CD4-positive, alpha-beta memory T cell (primary cell): ENCODE measurements at regions not wholly inside any gene's neighbourhood (a gene's known extent, or its start where the extent isn't known, plus 50 kb on each side); places are given as distances from the start of the nearest gene placed in this dataset.

ENCODE experiments used
- CTCF ChIA-PET: fragments of 350-600 bp; sonication (Branson Sonifier 250); formaldehyde crosslinking; loops from one replicate; lab custom pipeline; 2021; ENCODE audit warnings: inconsistent platforms; ENCODE audit not compliant: partially characterized antibody; lab: Charles Lee
- POLR2A ChIA-PET: fragments of 350-600 bp; sonication (Branson Sonifier 250); formaldehyde crosslinking; loops from one replicate; lab custom pipeline; 2021; ENCODE audit not compliant: partially characterized antibody; lab: Charles Lee
- DNase-seq, 5 donors: peaks; one replicate each; pipeline versions ENCODE4 v3.0.0 to v3.0.0-alpha.2; 2020 to 2022; ENCODE audit warnings: mixed read lengths in 1 of 5
- H3K27ac ChIP-seq: one replicate; pipeline ENCODE4 v1.7.0; 2013; ENCODE audit warnings: low read depth, low read length
- H3K27me3 ChIP-seq: 2 replicates; pipeline ENCODE4 v1.7.0; 2013; ENCODE audit warnings: mild to moderate bottlenecking, low read length, moderate library complexity; ENCODE audit not compliant: insufficient read depth
- H3K36me3 ChIP-seq: 2 replicates; pipeline ENCODE4 v1.7.0; 2013; ENCODE audit warnings: mild to moderate bottlenecking, low read length, moderate library complexity; ENCODE audit not compliant: insufficient read depth
- H3K4me1 ChIP-seq: 2 replicates; pipeline ENCODE4 v1.7.0; 2013; ENCODE audit warnings: mild to moderate bottlenecking, low read length, moderate library complexity; ENCODE audit not compliant: insufficient read depth
- H3K4me3 ChIP-seq, 2 donors: one replicate each; pipeline ENCODE4 v1.7.0; 2013; ENCODE audit warnings: low read length in 2 of 2, mild to moderate bottlenecking in 1 of 2
- H3K9me3 ChIP-seq, 2 donors: one replicate each; pipeline ENCODE4 v1.7.0; 2013; ENCODE audit warnings: low read length in 2 of 2, control low read depth in 1 of 2; ENCODE audit not compliant: control insufficient read depth in 1 of 2
- H3K27ac Mint-ChIP-seq, 7 donors: one replicate each; pipeline ENCODE4 v1.8.0; 2020 to 2021; ENCODE audit warnings: mixed read lengths in 7 of 7, mild to moderate bottlenecking in 6 of 7, inconsistent platforms in 3 of 7, moderate library complexity in 3 of 7
- H3K27me3 Mint-ChIP-seq, 2 donors: one replicate each; pipeline ENCODE4 v1.8.0; 2020 to 2021; ENCODE audit warnings: mixed read lengths in 2 of 2
- H3K36me3 Mint-ChIP-seq, 2 donors: one replicate each; pipeline ENCODE4 v1.8.0; 2020 to 2021; ENCODE audit warnings: mixed read lengths in 2 of 2, inconsistent platforms in 1 of 2, mild to moderate bottlenecking in 1 of 2
- H3K4me1 Mint-ChIP-seq, 4 donors: one replicate each; pipeline ENCODE4 v1.8.0; 2020 to 2021; ENCODE audit warnings: mixed read lengths in 4 of 4, mild to moderate bottlenecking in 1 of 4
- H3K4me3 Mint-ChIP-seq, 8 donors: one replicate each; pipeline ENCODE4 v1.8.0; 2020 to 2021; ENCODE audit warnings: mixed read lengths in 8 of 8, mild to moderate bottlenecking in 7 of 8, moderate library complexity in 6 of 8, inconsistent platforms in 3 of 8
- H3K9me3 Mint-ChIP-seq, 8 donors: one replicate each; pipeline ENCODE4 v1.8.0; 2020 to 2021; ENCODE audit warnings: mixed read lengths in 8 of 8, mild to moderate bottlenecking in 5 of 8, inconsistent platforms in 3 of 8, moderate library complexity in 1 of 8
- intact Hi-C: fragments of 100-400 bp; cut with micrococcal nuclease; formaldehyde crosslinking; loops from one replicate; pipeline ENCODE4 v1.15.1; 2023

- Histone ChIP-seq H3K36me3 (no peaks in the 10 kb centered on the region), H3K9me3 (no peaks in the 10 kb centered on the region), H3K27ac (no peak overlapping the region), H3K27me3 (no peaks in the 10 kb centered on the region), H3K4me1 (peaks cover 13% of the 10 kb centered on the region), H3K4me3 (no peak overlapping the region)
- no peaks in the 10 kb centered on the region for H3K27me3 Mint-ChIP-seq
- no peak overlapping the region for H3K4me3 Mint-ChIP-seq
- H3K36me3 Mint-ChIP-seq: no peaks in the 10 kb centered on the region
- H3K4me1 Mint-ChIP-seq: peaks cover 2 to 33% (median 19%) of the 10 kb centered on the region in 4 donors
- intact Hi-C loops: no loop called here
- H3K27ac Mint-ChIP-seq: no peak overlapping the region
- no peak for DNase-seq
- CTCF ChIA-PET: no interaction called here
- peaks cover 0 to 26% (median 4%) of the 10 kb centered on the region in 8 donors for H3K9me3 Mint-ChIP-seq
- POLR2A ChIA-PET: no interaction called here
Measured at GRCh38 chr4:164009435-164009834, 514.9 kb downstream of the TMA16 start.

- DNase-seq: no peak
- H3K4me1 ChIP-seq: peaks cover 13% of the 10 kb centered on the region
- intact Hi-C loops: loop anchor here (1.0 to 10.0 kb wide), 6 partner anchors 116 to 527 kb away; no protein-coding TSS in a partner anchor
- H3K36me3 Mint-ChIP-seq: no peaks in the 10 kb centered on the region
- peaks cover 0 to 3% of the 10 kb centered on the region in 2 donors for H3K27me3 Mint-ChIP-seq
- CTCF ChIA-PET: interaction anchor here (1.2 to 1.8 kb wide), 2 partner anchors 456 to 461 kb away, joined by 5 to 7 read pairs; no protein-coding TSS in a partner anchor
- peaks cover 0 to 29% (median 9%) of the 10 kb centered on the region in 8 donors for H3K9me3 Mint-ChIP-seq
- H3K4me3 ChIP-seq: no peak overlapping the region
- POLR2A ChIA-PET: no interaction called here
- no peaks in the 10 kb centered on the region for H3K36me3 ChIP-seq
- peaks cover 3 to 34% (median 19%) of the 10 kb centered on the region in 4 donors for H3K4me1 Mint-ChIP-seq
- H3K9me3 ChIP-seq: no peaks in the 10 kb centered on the region
- H3K27ac ChIP-seq: no peak overlapping the region
- no peak overlapping the region for H3K27ac Mint-ChIP-seq
- peak overlapping the region in 1 of 8 donors; percentile 40 for H3K4me3 Mint-ChIP-seq
- H3K27me3 ChIP-seq: no peaks in the 10 kb centered on the region
Measured at GRCh38 chr4:164011791-164012190, 517.3 kb downstream of the TMA16 start.

- Histone ChIP-seq H3K4me1 (peaks cover 13% of the 10 kb centered on the region), H3K27ac (no peak overlapping the region), H3K27me3 (no peaks in the 10 kb centered on the region), H3K4me3 (no peak overlapping the region), H3K36me3 (no peaks in the 10 kb centered on the region), H3K9me3 (no peaks in the 10 kb centered on the region)
- H3K36me3 Mint-ChIP-seq: no peaks in the 10 kb centered on the region
- no peak overlapping the region for H3K27ac Mint-ChIP-seq
- peak in 3 of 5 donors; percentile 9 to 24 (median 19) for DNase-seq
- peaks cover 0 to 29% (median 9%) of the 10 kb centered on the region in 8 donors for H3K9me3 Mint-ChIP-seq
- H3K4me1 Mint-ChIP-seq: peaks cover 3 to 34% (median 19%) of the 10 kb centered on the region in 4 donors
- H3K4me3 Mint-ChIP-seq: no peak overlapping the region
- intact Hi-C loops: loop anchor here (1.0 to 10.0 kb wide), 6 partner anchors 117 to 528 kb away; no protein-coding TSS in a partner anchor
- peaks cover 0 to 3% of the 10 kb centered on the region in 2 donors for H3K27me3 Mint-ChIP-seq
- POLR2A ChIA-PET: no interaction called here
- CTCF ChIA-PET: interaction anchor here (1.2 to 3.2 kb wide), 2 partner anchors 457 to 461 kb away, joined by 5 to 21 read pairs; no protein-coding TSS in a partner anchor
Measured at GRCh38 chr4:164012396-164013027, 518.0 kb downstream of the TMA16 start.

DNA sequence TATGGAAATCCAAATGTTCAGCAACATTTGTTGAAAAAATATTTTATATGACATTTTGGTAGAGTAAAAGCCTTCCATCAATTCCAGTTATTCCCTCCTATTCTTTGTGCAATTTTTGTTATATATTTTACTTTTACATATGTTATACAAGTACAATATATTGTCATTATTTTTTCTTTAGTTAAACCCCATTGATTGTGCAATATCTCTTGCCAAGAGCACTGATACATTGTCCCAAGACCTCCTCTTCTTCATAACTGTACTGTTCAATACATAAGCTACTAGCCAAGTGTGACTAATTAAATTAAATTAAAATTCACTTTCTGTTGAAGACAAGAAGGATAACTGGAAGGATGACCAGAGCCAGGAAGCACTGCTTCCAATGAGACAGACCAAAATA lies 527.5 kb downstream of the TMA16 start:
- H3K4me1 ChIP-seq: no peaks in the 10 kb centered on the region
- no peaks in the 10 kb centered on the region for H3K36me3 ChIP-seq
- no peak overlapping the region for H3K4me3 ChIP-seq
- Mint-ChIP-seq H3K4me3 (no peak overlapping the region), H3K27ac (no peak overlapping the region), H3K36me3 (no peaks in the 10 kb centered on the region), H3K27me3 (no peaks in the 10 kb centered on the region), H3K9me3 (peaks cover 2 to 26% (median 16%) of the 10 kb centered on the region in 8 donors), H3K4me1 (no peaks in the 10 kb centered on the region)
- H3K27me3 ChIP-seq: no peaks in the 10 kb centered on the region
- ChIA-PET CTCF (no interaction called here), POLR2A (no interaction called here)
- DNase-seq: no peak
- no peak overlapping the region for H3K27ac ChIP-seq
- peaks cover 0 to 5% of the 10 kb centered on the region in 2 donors for H3K9me3 ChIP-seq
- intact Hi-C loops: no loop called here

DNA sequence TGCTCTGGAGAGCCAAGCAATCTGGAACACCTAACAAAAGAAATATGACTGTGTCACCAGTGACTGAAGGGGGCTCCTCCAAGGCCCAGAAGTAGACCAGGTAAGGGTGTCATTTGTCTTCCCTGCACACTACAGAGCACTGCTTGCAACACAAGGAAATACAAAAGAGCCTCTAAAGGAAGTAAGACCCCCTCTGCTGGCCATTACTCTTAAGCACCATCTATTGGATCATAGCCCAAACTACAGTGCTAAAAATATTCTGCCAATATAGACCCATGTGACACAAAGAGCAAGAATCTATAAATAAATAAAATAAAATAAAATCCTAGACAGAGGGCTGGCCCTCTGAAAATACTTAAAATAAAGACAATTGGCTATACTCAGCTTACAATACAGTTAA lies 528.7 kb downstream of the TMA16 start:
- POLR2A ChIA-PET: no interaction called here
- Histone ChIP-seq H3K4me1 (no peaks in the 10 kb centered on the region), H3K27ac (no peak overlapping the region), H3K4me3 (no peak overlapping the region), H3K27me3 (no peaks in the 10 kb centered on the region), H3K9me3 (peaks cover 0 to 5% of the 10 kb centered on the region in 2 donors), H3K36me3 (no peaks in the 10 kb centered on the region)
- peaks cover 3 to 26% (median 17%) of the 10 kb centered on the region in 8 donors for H3K9me3 Mint-ChIP-seq
- no peaks in the 10 kb centered on the region for H3K27me3 Mint-ChIP-seq
- no peak overlapping the region for H3K27ac Mint-ChIP-seq
- DNase-seq: no peak
- no peaks in the 10 kb centered on the region for H3K4me1 Mint-ChIP-seq
- intact Hi-C loops: no loop called here
- H3K4me3 Mint-ChIP-seq: no peak overlapping the region
- H3K36me3 Mint-ChIP-seq: no peaks in the 10 kb centered on the region
- CTCF ChIA-PET: no interaction called here

- H3K36me3 Mint-ChIP-seq: no peaks in the 10 kb centered on the region
- H3K4me3 ChIP-seq: no peak overlapping the region
- H3K9me3 Mint-ChIP-seq: peaks cover 3 to 31% (median 18%) of the 10 kb centered on the region in 8 donors
- intact Hi-C loops: no loop called here
- H3K27ac ChIP-seq: no peak overlapping the region
- H3K4me1 Mint-ChIP-seq: no peaks in the 10 kb centered on the region
- no peaks in the 10 kb centered on the region for H3K4me1 ChIP-seq
- ChIA-PET POLR2A (no interaction called here), CTCF (no interaction called here)
- H3K4me3 Mint-ChIP-seq: no peak overlapping the region
- H3K27ac Mint-ChIP-seq: no peak overlapping the region
- H3K27me3 ChIP-seq: no peaks in the 10 kb centered on the region
- DNase-seq: no peak
- H3K27me3 Mint-ChIP-seq: peaks cover 0 to 4% of the 10 kb centered on the region in 2 donors
- H3K36me3 ChIP-seq: no peaks in the 10 kb centered on the region
- peaks cover 0 to 5% of the 10 kb centered on the region in 2 donors for H3K9me3 ChIP-seq
Measured at GRCh38 chr4:164027805-164028204, 533.3 kb downstream of the TMA16 start.

GRCh38 chr4:164039482-164039881 lies 545.0 kb downstream of the TMA16 start:
- Histone ChIP-seq H3K36me3 (no peaks in the 10 kb centered on the region), H3K27ac (no peak overlapping the region), H3K27me3 (no peaks in the 10 kb centered on the region), H3K4me3 (no peak overlapping the region), H3K9me3 (no peaks in the 10 kb centered on the region), H3K4me1 (no peaks in the 10 kb centered on the region)
- CTCF ChIA-PET: no interaction called here
- Mint-ChIP-seq H3K4me3 (no peak overlapping the region), H3K9me3 (peaks cover 0 to 24% (median 7%) of the 10 kb centered on the region in 8 donors), H3K4me1 (no peaks in the 10 kb centered on the region), H3K27ac (no peak overlapping the region), H3K27me3 (no peaks in the 10 kb centered on the region), H3K36me3 (no peaks in the 10 kb centered on the region)
- POLR2A ChIA-PET: no interaction called here
- intact Hi-C loops: no loop called here
- DNase-seq: no peak
